IPS-18a (cell line): ENCODE measurements at regions not wholly inside any gene's neighbourhood (a gene's known extent, or its start where the extent isn't known, plus 50 kb on each side); places are given as distances from the start of the nearest gene placed in this dataset.
"Not testable (repeated sequence)": the region's sequence is repeated elsewhere in the genome, so short reads cannot be mapped to it uniquely, and the experiment has no call there.

Experiments
- H3K27ac ChIP-seq: one replicate; pipeline ENCODE4 v1.5.1; 2013; ENCODE audit warnings: low read length
- H3K27me3 ChIP-seq: one replicate; pipeline ENCODE4 v1.6.1; 2013; ENCODE audit warnings: mild to moderate bottlenecking, low read length; ENCODE audit not compliant: control insufficient read depth, insufficient read depth
- H3K36me3 ChIP-seq: one replicate; pipeline ENCODE4 v1.6.1; 2013; ENCODE audit warnings: low read depth, low read length; ENCODE audit not compliant: control insufficient read depth
- H3K4me1 ChIP-seq: one replicate; pipeline ENCODE4 v1.6.1; 2013; ENCODE audit warnings: low read depth, low read length; ENCODE audit not compliant: control insufficient read depth
- H3K4me3 ChIP-seq: one replicate; pipeline ENCODE4 v1.5.1; 2013; ENCODE audit warnings: low read length
- H3K9ac ChIP-seq: one replicate; pipeline ENCODE4 v1.6.1; 2013; ENCODE audit warnings: mild to moderate bottlenecking, low read length, moderate library complexity
- H3K9me3 ChIP-seq: one replicate; pipeline ENCODE4 v1.6.1; 2013; ENCODE audit warnings: low read depth, low read length; ENCODE audit not compliant: control insufficient read depth

DNA sequence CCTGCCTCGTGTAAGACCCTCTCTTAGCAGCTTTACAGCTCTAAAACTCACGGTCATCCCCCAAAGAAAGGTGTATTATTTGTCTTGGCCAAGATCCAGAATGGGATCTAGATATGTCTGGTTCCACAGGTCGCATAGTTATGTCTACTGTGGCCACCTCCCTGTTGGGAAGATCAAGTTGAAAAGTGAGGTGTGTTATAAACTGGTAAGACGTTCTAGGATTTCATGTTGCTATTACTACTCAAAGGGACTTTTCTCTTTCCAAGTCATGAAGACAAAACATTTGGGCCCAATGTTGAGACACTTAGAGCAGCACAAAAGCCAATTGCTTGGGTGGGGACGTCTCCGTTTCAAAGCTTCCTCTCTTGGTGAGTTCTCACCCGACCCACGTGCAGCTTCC is 766.0 kb downstream of the RNF144A start:
- Histone ChIP-seq H3K27me3 (no peaks in the 10 kb centered on the region), H3K9ac (no peak overlapping the region), H3K36me3 (no peaks in the 10 kb centered on the region), H3K4me1 (no peaks in the 10 kb centered on the region), H3K9me3 (no peaks in the 10 kb centered on the region), H3K4me3 (no peak overlapping the region), H3K27ac (no peak overlapping the region)

DNA sequence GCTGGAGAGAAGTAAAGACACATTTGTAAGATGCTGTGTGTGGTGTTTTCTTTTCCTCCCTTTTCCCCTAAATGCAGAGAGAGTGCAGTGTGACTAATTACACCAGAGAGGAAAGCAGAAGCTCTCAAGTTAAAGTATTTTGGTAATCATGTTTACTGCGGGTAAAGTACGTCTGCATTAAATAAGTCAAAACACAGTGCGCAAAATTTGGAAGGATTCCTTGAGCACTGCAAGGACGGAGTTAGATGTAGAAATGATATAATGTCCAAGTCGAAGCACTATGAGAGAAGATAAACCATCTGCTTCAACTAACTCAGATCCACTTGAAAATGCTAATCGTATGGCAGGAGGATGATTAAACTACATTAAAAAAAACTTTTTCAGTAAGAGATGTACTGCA is 766.5 kb downstream of the RNF144A start:
- H3K4me1 ChIP-seq, result no peaks in the 10 kb centered on the region

DNA sequence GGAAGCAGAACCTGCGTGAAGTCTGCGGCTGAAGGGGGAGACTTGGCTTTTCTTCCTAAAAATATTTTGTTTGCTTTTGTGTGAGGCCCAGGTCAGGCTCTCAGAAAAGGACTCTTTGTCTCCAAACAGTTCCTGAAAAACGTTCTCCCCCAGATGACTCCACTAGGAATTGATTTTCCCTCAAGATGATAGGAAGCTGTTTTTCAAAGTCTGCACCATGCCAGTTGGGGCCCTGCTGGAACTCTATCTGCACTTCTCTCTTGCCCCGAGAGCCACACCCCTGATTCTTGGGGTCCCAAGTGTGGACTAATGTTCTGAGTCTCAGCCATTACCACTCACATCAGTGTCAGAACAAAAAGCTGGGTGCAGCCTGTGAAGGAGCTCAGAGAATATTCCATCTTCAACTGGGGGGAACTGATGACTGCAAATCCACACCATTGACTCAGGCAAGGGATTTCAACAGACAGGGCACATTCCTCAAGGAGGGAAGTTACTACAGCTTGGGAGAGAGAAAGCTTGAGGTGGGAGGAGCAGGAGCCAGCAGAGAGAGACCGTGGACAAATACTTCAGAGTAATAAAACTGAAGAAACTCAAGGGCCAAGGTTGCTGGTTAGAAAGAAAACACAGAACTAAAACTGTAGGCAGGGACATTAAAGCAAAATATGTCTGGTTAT is 768.3 kb downstream of the RNF144A start:
- Histone ChIP-seq H3K27ac (no peak overlapping the region), H3K4me1 (no peaks in the 10 kb centered on the region), H3K9me3 (no peaks in the 10 kb centered on the region), H3K27me3 (no peaks in the 10 kb centered on the region), H3K4me3 (no peak overlapping the region), H3K9ac (no peak overlapping the region), H3K36me3 (no peaks in the 10 kb centered on the region)

More for the DNA sequence above, 766.5 kb downstream of the RNF144A start:
- H3K36me3 ChIP-seq, result no peaks in the 10 kb centered on the region
- no peak overlapping the region for H3K4me3 ChIP-seq
- no peaks in the 10 kb centered on the region for H3K9me3 ChIP-seq
- no peak overlapping the region for H3K27ac ChIP-seq
- no peaks in the 10 kb centered on the region for H3K27me3 ChIP-seq
- H3K9ac ChIP-seq, result no peak overlapping the region

DNA sequence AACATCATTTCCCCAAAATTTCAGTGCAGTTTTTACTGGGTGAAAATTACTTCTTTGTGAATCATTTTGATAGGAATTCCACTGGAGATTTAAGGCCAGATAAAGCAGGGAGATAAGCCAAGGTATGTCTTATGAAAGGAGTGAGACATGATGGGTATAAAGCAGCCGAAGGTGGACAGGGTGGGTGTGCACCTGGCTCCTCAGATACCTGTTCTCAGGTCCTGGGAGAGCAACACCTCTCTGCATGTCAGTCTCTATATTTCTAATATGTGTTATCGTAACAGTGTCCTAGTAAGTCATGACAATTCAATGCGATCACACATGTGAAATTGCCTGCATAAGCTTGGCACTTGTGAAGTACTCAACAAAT is 768.8 kb downstream of the RNF144A start:
- Histone ChIP-seq H3K9ac (no peak overlapping the region), H3K9me3 (no peaks in the 10 kb centered on the region), H3K4me1 (no peaks in the 10 kb centered on the region), H3K27ac (no peak overlapping the region), H3K36me3 (no peaks in the 10 kb centered on the region), H3K4me3 (no peak overlapping the region), H3K27me3 (no peaks in the 10 kb centered on the region)

DNA sequence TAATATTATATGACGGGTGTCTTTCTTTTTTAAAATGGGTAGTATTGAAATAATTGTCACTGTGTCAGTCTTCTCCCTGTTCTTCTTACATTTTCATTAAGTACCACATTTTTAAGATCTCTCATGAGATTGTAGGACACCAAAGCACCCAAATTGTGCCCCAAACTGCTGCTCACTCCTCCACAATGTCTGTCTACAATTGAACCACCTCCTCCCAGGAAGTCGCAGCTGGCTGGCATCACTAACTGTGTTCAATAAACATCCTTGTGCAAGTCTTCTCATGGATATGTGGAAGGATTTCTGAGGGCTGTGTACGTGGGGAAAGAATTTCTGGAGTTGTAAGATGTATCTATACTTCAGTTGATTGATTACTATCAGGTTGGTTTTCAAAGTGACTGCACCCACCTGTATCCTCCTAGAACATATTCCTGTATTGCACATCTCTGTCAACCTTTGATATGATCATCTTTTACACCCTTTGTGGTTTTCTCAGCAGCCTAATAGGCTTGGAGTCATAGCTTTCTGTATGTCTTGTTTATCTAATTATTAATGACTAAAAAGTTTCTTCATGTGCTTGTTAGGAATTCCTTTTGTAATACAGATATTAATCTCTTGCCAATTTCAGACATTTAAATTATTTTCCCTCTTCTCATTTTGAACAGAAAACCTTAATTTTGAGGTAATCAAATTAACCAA is 774.9 kb downstream of the RNF144A start:
- Histone ChIP-seq H3K9ac (no peak overlapping the region), H3K9me3 (no peaks in the 10 kb centered on the region), H3K27me3 (no peaks in the 10 kb centered on the region), H3K4me3 (no peak overlapping the region), H3K27ac (no peak overlapping the region), H3K4me1 (no peaks in the 10 kb centered on the region), H3K36me3 (no peaks in the 10 kb centered on the region)

DNA sequence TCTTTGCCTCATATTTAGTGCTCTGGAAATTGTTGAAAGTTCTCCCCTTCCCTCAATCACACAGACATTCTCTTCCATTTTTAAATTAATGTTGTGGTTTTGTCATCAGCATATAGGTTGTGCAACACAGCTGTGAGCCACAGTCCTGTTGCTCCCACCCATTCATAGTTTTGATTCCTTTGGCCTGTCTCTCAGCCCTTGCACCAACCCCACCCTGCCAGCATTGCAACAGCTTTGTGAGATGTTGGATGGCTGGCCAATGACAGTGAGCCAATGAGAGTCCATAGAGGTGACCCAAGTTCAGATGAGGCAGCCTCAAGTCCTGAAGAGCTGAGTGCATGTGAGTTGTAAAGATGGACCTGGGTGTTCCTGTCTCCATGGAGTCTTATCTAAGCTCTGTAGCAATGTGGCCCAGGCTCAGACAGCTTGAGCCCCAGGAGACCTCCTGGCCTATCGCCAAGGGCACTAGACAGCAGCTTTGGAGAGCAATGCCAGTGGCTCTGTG is 775.5 kb downstream of the RNF144A start:
- H3K36me3 ChIP-seq, result no peaks in the 10 kb centered on the region
- no peak overlapping the region for H3K9ac ChIP-seq
- no peaks in the 10 kb centered on the region for H3K4me1 ChIP-seq
- H3K27me3 ChIP-seq, result no peaks in the 10 kb centered on the region
- no peak overlapping the region for H3K27ac ChIP-seq
- H3K9me3 ChIP-seq, result no peaks in the 10 kb centered on the region
- no peak overlapping the region for H3K4me3 ChIP-seq

DNA sequence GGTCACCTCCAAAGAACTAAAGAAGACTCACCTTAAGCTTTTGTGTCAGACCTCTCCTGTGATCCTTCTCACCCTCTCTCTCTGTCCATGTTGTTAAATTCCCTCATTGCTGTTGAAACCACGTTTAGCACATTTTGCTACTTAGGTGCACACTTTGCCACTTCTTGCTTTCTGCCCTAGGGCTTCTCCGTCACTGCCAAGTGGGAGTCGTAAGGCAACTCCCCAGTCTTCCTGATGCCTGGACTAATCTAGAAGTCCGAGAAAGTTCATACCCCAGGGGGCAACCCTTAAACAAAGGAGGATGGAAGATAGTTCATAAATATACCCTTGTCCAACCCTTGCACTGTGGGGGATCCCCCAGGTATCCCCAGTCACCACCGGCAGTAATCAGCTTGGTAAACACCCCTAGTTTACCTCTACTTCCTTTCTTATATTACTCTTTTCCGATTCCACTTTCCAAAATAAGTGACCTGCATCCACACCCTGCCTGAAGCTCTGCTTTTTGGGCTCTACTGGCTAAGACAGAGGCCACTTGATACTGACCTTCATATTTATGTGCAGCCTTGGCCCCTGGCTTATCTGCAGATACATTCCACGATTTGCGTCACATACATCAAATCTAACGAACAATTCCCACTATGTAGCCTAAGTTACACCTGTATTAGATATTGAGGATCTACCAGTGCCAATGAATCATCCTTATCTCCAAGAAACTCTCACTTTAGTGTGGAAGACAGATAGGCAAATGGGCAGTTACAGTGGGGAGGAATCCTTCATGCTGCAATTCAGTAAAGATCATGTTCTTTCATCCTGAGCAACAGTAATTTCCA is 776.2 kb downstream of the RNF144A start:
- no peak overlapping the region for H3K27ac ChIP-seq
- no peak overlapping the region for H3K9ac ChIP-seq
- H3K27me3 ChIP-seq, result no peaks in the 10 kb centered on the region
- no peak overlapping the region for H3K4me3 ChIP-seq
- H3K4me1 ChIP-seq, result no peaks in the 10 kb centered on the region
- no peaks in the 10 kb centered on the region for H3K9me3 ChIP-seq
- no peaks in the 10 kb centered on the region for H3K36me3 ChIP-seq

DNA sequence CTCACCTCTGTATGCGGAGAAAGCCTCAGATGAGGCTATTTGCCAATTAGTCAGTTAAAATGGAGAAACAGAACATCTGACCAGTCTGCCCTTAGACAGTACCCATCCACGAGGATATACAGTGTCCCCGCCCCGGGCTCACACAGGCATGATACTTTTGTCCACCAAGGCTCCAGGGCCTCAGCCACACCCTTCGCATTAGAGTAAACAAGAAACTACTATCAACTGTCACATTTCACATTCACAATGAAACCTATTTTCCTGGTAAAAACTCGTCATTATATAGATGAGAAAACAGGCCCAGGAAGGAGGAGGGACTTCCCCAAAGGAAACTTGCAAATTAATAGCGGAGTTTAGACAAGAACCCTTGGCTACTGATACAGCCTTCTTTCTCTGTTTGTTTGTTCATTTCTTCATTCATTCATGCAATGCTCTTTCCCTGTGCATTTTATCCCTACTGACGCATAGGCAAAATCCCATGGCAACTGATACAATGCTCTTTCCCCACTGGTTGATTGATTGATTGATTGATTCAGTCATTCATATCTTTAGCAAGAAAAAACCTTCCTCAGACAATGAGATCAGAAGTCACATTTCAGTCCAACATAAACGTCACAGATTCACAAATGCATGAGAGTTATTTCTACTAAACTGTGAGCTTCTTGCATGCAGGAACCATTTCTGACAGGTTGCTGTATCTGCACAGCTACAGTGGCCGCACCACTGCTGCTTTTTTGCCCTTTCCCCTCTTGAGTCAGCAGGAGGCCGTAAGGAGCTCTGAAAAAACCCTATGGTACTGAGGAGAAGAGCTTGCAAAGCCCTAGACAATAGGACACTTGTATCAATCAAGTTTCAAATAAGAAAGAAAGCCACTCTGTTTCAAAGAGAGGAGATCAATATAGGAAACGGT is 777.1 kb downstream of the RNF144A start:
- H3K4me1 ChIP-seq, result no peaks in the 10 kb centered on the region

DNA sequence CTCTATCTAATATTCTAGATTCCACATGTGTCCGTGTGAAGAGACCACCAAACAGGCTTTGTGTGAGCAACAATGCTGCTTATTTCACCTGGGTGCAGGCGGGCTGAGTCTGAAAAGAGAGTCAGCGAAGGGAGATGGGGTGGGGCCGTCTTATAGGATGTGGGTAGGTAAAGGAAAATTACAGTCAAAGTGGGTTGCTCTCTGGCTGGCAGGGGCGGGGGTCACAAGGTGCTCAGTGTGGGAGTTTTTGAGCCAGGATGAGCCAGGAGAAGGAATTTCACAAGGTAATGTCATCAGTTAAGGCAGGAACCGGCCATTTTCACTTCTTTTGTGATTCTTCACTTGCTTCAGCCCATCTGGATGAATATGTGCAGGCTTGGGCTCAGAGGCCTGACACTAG is 779.3 kb downstream of the RNF144A start:
- H3K9ac ChIP-seq, H3K27ac ChIP-seq, H3K36me3 ChIP-seq, H3K4me3 ChIP-seq, H3K4me1 ChIP-seq, H3K27me3 ChIP-seq, H3K9me3 ChIP-seq: not testable (repeated sequence)

More for the DNA sequence above, 777.1 kb downstream of the RNF144A start:
- no peak overlapping the region for H3K4me3 ChIP-seq
- H3K9me3 ChIP-seq, result no peaks in the 10 kb centered on the region
- no peaks in the 10 kb centered on the region for H3K36me3 ChIP-seq
- no peak overlapping the region for H3K9ac ChIP-seq
- H3K27ac ChIP-seq, result no peak overlapping the region
- no peaks in the 10 kb centered on the region for H3K27me3 ChIP-seq

DNA sequence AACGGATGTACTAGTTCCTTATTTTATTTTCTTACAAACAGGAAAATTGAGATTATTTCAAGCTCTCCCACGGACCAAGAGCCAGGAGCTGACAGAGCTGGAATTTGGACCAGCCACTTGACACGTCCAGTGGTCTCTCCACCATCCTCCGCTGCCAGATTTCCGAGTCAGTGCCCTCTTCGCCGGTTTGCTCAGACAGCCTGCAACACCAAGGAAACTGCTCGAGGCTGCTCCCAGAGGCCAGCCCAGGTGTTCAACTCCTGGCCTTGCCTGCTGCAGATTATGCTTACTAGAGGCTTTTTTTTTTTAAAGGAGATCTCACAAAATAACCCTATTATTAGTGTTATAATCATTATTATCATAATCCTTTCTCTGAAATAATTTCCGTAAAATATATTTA is 779.8 kb downstream of the RNF144A start:
- no peaks in the 10 kb centered on the region for H3K9me3 ChIP-seq
- H3K27ac ChIP-seq, result no peak overlapping the region
- H3K4me1 ChIP-seq, result peaks cover 4% of the 10 kb centered on the region
- no peaks in the 10 kb centered on the region for H3K36me3 ChIP-seq
- no peaks in the 10 kb centered on the region for H3K27me3 ChIP-seq
- H3K9ac ChIP-seq, result no peak overlapping the region
- no peak overlapping the region for H3K4me3 ChIP-seq

DNA sequence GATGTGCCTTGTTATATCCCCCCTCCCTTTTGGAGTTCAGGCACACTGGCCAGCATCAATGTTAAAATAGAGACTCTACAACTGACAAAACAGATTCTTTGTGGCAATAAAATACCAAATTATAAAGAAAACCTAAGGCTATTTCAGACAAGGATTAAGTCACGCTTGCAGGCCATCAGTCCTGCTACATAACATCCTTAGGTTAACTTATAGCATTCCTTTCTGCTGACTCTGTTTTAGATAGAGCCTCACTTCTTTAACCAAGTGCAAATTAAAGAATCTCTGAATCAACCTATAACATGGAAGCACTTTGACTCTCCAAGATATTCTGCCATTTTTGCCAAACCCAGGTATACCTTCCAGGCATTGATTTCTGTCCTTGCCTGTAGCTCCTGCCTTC is 784.6 kb downstream of the RNF144A start:
- H3K9ac ChIP-seq, result no peak overlapping the region

More for the DNA sequence above, 784.6 kb downstream of the RNF144A start:
- no peak overlapping the region for H3K4me3 ChIP-seq
- peaks cover 30% of the 10 kb centered on the region for H3K4me1 ChIP-seq
- H3K27me3 ChIP-seq, result no peaks in the 10 kb centered on the region
- no peak overlapping the region for H3K27ac ChIP-seq
- no peaks in the 10 kb centered on the region for H3K9me3 ChIP-seq
- H3K36me3 ChIP-seq, result no peaks in the 10 kb centered on the region
